Panc1 (cell line): ENCODE measurements at regions not wholly inside any gene's neighbourhood (a gene's known extent, or its start where the extent isn't known, plus 50 kb on each side); places are given as distances from the start of the nearest gene placed in this dataset.
"Not testable (repeated sequence)": the region's sequence is repeated elsewhere in the genome, so short reads cannot be mapped to it uniquely, and the experiment has no call there.

Source experiments
- CTCF ChIP-seq: fragments of 450-650 bp; IDR thresholded peaks from 2 replicates; pipeline ENCODE4 v1.5.1; 2017; ENCODE audit warnings: mild to moderate bottlenecking
- POLR2AphosphoS5 ChIP-seq: IDR thresholded peaks from 2 replicates; pipeline ENCODE4 v1.6.1; 2012; ENCODE audit warnings: mild to moderate bottlenecking, low read depth, low read length, moderate library complexity
- REST ChIP-seq, 2 experiments: IDR thresholded peaks; 2 replicates each; pipeline ENCODE4 v1.6.1; 2011 to 2012; ENCODE audit warnings: low read depth in 2 of 2, control low read depth in 1 of 2, low read length in 1 of 2, mild to moderate bottlenecking in 1 of 2, moderate library complexity in 1 of 2; ENCODE audit not compliant: insufficient read depth in 1 of 2
- SIN3A ChIP-seq: IDR thresholded peaks from 2 replicates; pipeline ENCODE4 v1.6.1; 2012; ENCODE audit warnings: low read depth, mild to moderate bottlenecking, low read length, moderate library complexity, borderline replicate concordance; ENCODE audit not compliant: insufficient read depth
- TCF7L2 ChIP-seq: IDR thresholded peaks from 2 replicates; pipeline ENCODE4 v1.6.1; 2011; ENCODE audit warnings: mild to moderate bottlenecking, low read depth, low read length, inconsistent platforms

- TF ChIP-seq CTCF; TCF7L2; SIN3A; POLR2AphosphoS5; REST (IDR thresholded peaks at IDR 0.05; ENCODE audit: insufficient read depth in 1 of 2, low read depth in 2 of 2, low read length in 1 of 2): not testable (repeated sequence)
These were observed 155.8 kb upstream of the FAM20C start for GRCh38 chr7:36539-36938.
